ENCODE measurements at regions not wholly inside any gene's neighbourhood (a gene's known extent, or its start where the extent isn't known, plus 50 kb on each side); places are given as distances from the start of the nearest gene placed in this dataset.

DNA sequence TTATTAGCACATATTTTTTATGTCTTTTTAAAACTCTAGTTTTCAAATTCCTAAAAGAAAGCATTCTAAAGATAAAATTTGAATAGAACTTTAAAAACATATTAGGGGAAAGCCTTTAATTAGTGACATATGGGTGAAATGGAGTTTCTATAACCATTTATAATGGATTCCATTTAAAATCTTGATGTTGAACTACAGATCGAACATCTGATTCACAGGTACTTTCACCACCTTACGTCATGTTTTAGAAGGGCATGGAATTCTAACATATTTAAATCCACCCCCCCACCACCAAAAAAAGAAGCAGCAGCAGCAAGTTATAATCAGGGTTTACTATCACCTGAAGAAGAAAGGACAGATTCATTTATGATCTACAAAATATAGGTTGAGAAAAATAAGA lies 298.4 kb downstream of the SMOC2 start:
- TF ChIP-seq, protein P1, sequence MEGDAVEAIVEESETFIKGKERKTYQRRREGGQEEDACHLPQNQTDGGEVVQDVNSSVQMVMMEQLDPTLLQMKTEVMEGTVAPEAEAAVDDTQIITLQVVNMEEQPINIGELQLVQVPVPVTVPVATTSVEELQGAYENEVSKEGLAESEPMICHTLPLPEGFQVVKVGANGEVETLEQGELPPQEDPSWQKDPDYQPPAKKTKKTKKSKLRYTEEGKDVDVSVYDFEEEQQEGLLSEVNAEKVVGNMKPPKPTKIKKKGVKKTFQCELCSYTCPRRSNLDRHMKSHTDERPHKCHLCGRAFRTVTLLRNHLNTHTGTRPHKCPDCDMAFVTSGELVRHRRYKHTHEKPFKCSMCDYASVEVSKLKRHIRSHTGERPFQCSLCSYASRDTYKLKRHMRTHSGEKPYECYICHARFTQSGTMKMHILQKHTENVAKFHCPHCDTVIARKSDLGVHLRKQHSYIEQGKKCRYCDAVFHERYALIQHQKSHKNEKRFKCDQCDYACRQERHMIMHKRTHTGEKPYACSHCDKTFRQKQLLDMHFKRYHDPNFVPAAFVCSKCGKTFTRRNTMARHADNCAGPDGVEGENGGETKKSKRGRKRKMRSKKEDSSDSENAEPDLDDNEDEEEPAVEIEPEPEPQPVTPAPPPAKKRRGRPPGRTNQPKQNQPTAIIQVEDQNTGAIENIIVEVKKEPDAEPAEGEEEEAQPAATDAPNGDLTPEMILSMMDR (IDR thresholded peaks at IDR 0.05): no peak
- TF ChIP-seq POLR2A (IDR thresholded peaks at IDR 0.05): no peak

Measured in body of pancreas (tissue), 4 donors.